ENCODE measurements at regions not wholly inside any gene's neighbourhood (a gene's known extent, or its start where the extent isn't known, plus 50 kb on each side); places are given as distances from the start of the nearest gene placed in this dataset.

GRCh38 chr2:83951378-83951947 is 507.6 kb downstream of the SUCLG1 start (continued):
- TF ChIP-seq AFF1 (IDR thresholded peaks at IDR 0.05; ENCODE audit: low read depth in 1 of 2, partially characterized antibody in 2 of 2) (peak in 1 of 2 experiments; percentile 66), HLTF (IDR thresholded peaks at IDR 0.05) (peak; percentile 79; the same call in 1 of the 2 replicates), HDAC2 (IDR thresholded peaks at IDR 0.05) (peak; percentile 60; the same call in 1 of the 2 replicates), NFIC (IDR thresholded peaks at IDR 0.05) (peak; percentile 93), TBL1XR1 (IDR thresholded peaks at IDR 0.05; ENCODE audit: low read length in 2 of 2) (peak in 1 of 2 experiments; percentile 81; a peak in 2 of 4 replicates), CAMTA2 (CRISPR knock-in tag; conservative IDR thresholded peaks at IDR 0.05) (no peak), ARNT (IDR thresholded peaks at IDR 0.05) (peak; percentile 77 to 92; a peak in 2 of 4 replicates), POLR2AphosphoS5 (IDR thresholded peaks at IDR 0.05; ENCODE audit: control insufficient read depth, insufficient read depth, low read depth, low read length) (peak; percentile 94; the same call in 1 of the 2 replicates), COPS2 (conservative IDR thresholded peaks at IDR 0.05) (no peak), ZNF121 (CRISPR knock-in tag; conservative IDR thresholded peaks at IDR 0.05) (no peak), ZNF384 (IDR thresholded peaks at IDR 0.05; ENCODE audit: low read depth, low read length) (no peak), EHMT2 (IDR thresholded peaks at IDR 0.05) (peak; percentile 65), GATA2 (CRISPR knock-in tag; IDR thresholded peaks at IDR 0.05) (peak; percentile 71), KHSRP (IDR thresholded peaks at IDR 0.05) (peak; percentile 84; the same call in 1 of the 2 replicates), STAT5B (CRISPR knock-in tag; IDR thresholded peaks at IDR 0.05) (no peak), TCF3 (CRISPR knock-in tag; IDR thresholded peaks at IDR 0.05) (peak; percentile 94), HCFC1 (IDR thresholded peaks at IDR 0.05; ENCODE audit: low read depth, low read length) (no peak), NCOA2 (IDR thresholded peaks at IDR 0.05; ENCODE audit: partially characterized antibody in 2 of 2) (peak; percentile 55 to 74), RNF2 (IDR thresholded peaks at IDR 0.05) (peak; percentile 43; the same call in 1 of the 2 replicates), BCOR (IDR thresholded peaks at IDR 0.05) (peak; percentile 75), ZKSCAN1 (IDR thresholded peaks at IDR 0.05; ENCODE audit: low read depth, low read length) (0 out of 2 replicates have a peak, but pooled peaks have one; percentile 23), CBFA2T2 (conservative IDR thresholded peaks at IDR 0.05) (peak; percentile 99), TSHZ1 (CRISPR knock-in tag; IDR thresholded peaks at IDR 0.05) (0 out of 2 replicates have a peak, but pooled peaks have one; percentile 30), NONO (IDR thresholded peaks at IDR 0.05; ENCODE audit: low read depth in 2 of 2, low read length in 1 of 2) (peak in 1 of 2 experiments; percentile 64; a peak in 1 of 4 replicates)
